ENCODE measurements at regions not wholly inside any gene's neighbourhood (a gene's known extent, or its start where the extent isn't known, plus 50 kb on each side); places are given as distances from the start of the nearest gene placed in this dataset.

GRCh38 chr6:92364948-92365541 lies 1054.3 kb downstream of the EPHA7 start:
- Histone ChIP-seq H3K4me1 (no peaks in the 10 kb centered on the region), H3K27ac (no peak overlapping the region), H3K9me3 (no peaks in the 10 kb centered on the region), H3K36me3 (no peaks in the 10 kb centered on the region), H3K27me3 (no peaks in the 10 kb centered on the region), H3K4me3 (no peak overlapping the region)
- TF ChIP-seq POLR2A (IDR thresholded peaks at IDR 0.05): no peak
- no peak for TF ChIP-seq POLR2AphosphoS5 (IDR thresholded peaks at IDR 0.05)
- TF ChIP-seq CTCF (IDR thresholded peaks at IDR 0.05): no peak
- DNase-seq (ENCODE audit: low spot score in 2 of 2): no peak
- intact Hi-C loops (cut with DNase I; ENCODE audit: low total_unique reads): no loop called here

DNA sequence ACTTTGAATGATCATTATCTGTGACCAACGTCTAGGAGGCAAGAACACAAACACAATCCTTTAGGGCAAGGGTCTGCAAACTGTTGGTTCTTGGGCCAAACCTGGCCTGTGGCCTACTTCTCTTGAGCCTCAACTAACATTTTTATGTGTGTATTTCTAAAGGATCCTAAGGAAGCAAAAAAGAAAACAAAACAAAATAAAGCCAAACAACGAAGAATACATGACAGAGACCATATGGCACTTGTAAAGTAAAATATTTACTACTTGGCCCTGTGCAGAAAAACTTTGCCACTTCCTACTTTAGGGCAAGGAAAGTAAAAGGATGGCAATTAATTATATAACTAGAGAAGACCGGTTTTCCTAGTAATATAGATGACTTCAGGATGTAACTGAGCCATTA lies 1056.2 kb downstream of the EPHA7 start:
- Histone ChIP-seq H3K27me3 (no peaks in the 10 kb centered on the region), H3K4me3 (no peak overlapping the region), H3K9me3 (no peaks in the 10 kb centered on the region), H3K36me3 (no peaks in the 10 kb centered on the region), H3K27ac (no peak overlapping the region), H3K4me1 (no peaks in the 10 kb centered on the region)
- intact Hi-C loops (cut with DNase I; ENCODE audit: low total_unique reads): no loop called here
- DNase-seq (ENCODE audit: low spot score in 2 of 2): no peak
- TF ChIP-seq CTCF (IDR thresholded peaks at IDR 0.05) (no peak), POLR2A (IDR thresholded peaks at IDR 0.05) (no peak), POLR2AphosphoS5 (IDR thresholded peaks at IDR 0.05) (no peak)

DNA sequence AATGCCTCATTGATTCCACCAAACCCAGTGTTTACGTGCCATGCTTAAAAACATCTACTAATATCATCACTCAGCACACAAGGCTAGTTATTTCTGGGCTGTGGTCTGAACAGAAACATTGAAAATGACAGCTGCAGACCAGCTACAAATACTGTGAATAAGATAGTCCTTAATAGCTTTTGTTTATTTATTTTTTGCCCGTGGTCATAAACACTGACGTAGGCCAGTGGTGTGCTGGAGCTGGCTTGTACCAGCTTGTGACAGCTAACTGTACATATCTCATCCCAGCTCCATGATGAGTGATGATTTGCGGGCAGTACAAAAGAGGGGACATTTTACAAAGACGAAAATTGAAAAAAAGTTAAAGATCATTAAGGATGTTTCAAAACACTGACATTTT lies 1057.0 kb downstream of the EPHA7 start:
- H3K4me3 ChIP-seq: no peak overlapping the region
- no peak for DNase-seq (ENCODE audit: low spot score in 2 of 2)
- H3K27ac ChIP-seq: no peak overlapping the region
- TF ChIP-seq POLR2AphosphoS5 (IDR thresholded peaks at IDR 0.05) (no peak), POLR2A (IDR thresholded peaks at IDR 0.05) (no peak), CTCF (IDR thresholded peaks at IDR 0.05) (no peak)
- H3K9me3 ChIP-seq: no peaks in the 10 kb centered on the region
- intact Hi-C loops (cut with DNase I; ENCODE audit: low total_unique reads): no loop called here
- H3K4me1 ChIP-seq: no peaks in the 10 kb centered on the region
- H3K27me3 ChIP-seq: no peaks in the 10 kb centered on the region
- H3K36me3 ChIP-seq: no peaks in the 10 kb centered on the region

- TF ChIP-seq CTCF (IDR thresholded peaks at IDR 0.05): no peak
- no peak for TF ChIP-seq POLR2A (IDR thresholded peaks at IDR 0.05)
- no peak for TF ChIP-seq POLR2AphosphoS5 (IDR thresholded peaks at IDR 0.05)
- no peak overlapping the region for H3K4me3 ChIP-seq
Observed at GRCh38 chr6:92361990-92362389, 1057.4 kb downstream of the EPHA7 start.

GRCh38 chr6:92354270-92354829 lies 1065.0 kb downstream of the EPHA7 start:
- intact Hi-C loops (cut with DNase I; ENCODE audit: low total_unique reads): no loop called here
- DNase-seq (ENCODE audit: low spot score in 2 of 2): no peak

More at GRCh38 chr6:92361990-92362389, 1057.4 kb downstream of the EPHA7 start:
- Histone ChIP-seq H3K27ac (no peak overlapping the region), H3K36me3 (no peaks in the 10 kb centered on the region), H3K4me1 (no peaks in the 10 kb centered on the region), H3K27me3 (no peaks in the 10 kb centered on the region), H3K9me3 (no peaks in the 10 kb centered on the region)
- DNase-seq (ENCODE audit: low spot score in 2 of 2): no peak
- intact Hi-C loops (cut with DNase I; ENCODE audit: low total_unique reads): no loop called here

More at GRCh38 chr6:92354270-92354829, 1065.0 kb downstream of the EPHA7 start:
- no peak for TF ChIP-seq POLR2A (IDR thresholded peaks at IDR 0.05)
- TF ChIP-seq CTCF (IDR thresholded peaks at IDR 0.05): no peak
- no peak for TF ChIP-seq POLR2AphosphoS5 (IDR thresholded peaks at IDR 0.05)
- H3K4me1 ChIP-seq: no peaks in the 10 kb centered on the region
- no peaks in the 10 kb centered on the region for H3K36me3 ChIP-seq
- H3K9me3 ChIP-seq: no peaks in the 10 kb centered on the region
- no peaks in the 10 kb centered on the region for H3K27me3 ChIP-seq
- no peak overlapping the region for H3K27ac ChIP-seq
- no peak overlapping the region for H3K4me3 ChIP-seq

All from breast epithelium (tissue), 4 donors.